Upper lobe of right lung (tissue), 1 donor: ENCODE measurements at regions not wholly inside any gene's neighbourhood (a gene's known extent, or its start where the extent isn't known, plus 50 kb on each side); places are given as distances from the start of the nearest gene placed in this dataset.

Source experiments
- ATAC-seq: fragments of 200-7000 bp; cut with Tn5 transposase; one replicate; pipeline ENCODE4 v1.9.1; 2020; ENCODE audit warnings: mild to moderate bottlenecking, moderate library complexity
- DNase-seq: peaks from one replicate; pipeline ENCODE4 v3.0.0-alpha.2; 2020
- H3K27ac ChIP-seq: fragments of 200-600 bp; one replicate; pipeline ENCODE4 v1.8.0; 2022
- H3K27me3 ChIP-seq: fragments of 200-600 bp; one replicate; pipeline ENCODE4 v1.8.0; 2022; ENCODE audit warnings: mild to moderate bottlenecking
- H3K36me3 ChIP-seq: fragments of 200-600 bp; one replicate; pipeline ENCODE4 v1.8.0; 2022
- H3K4me1 ChIP-seq: fragments of 200-600 bp; one replicate; pipeline ENCODE4 v1.8.0; 2022
- H3K4me3 ChIP-seq: fragments of 200-600 bp; one replicate; pipeline ENCODE4 v1.8.0; 2022; ENCODE audit warnings: mild to moderate bottlenecking
- H3K9me3 ChIP-seq: fragments of 200-600 bp; one replicate; pipeline ENCODE4 v1.8.0; 2022
- CTCF ChIP-seq: fragments of 200-600 bp; IDR thresholded peaks from one replicate; pipeline ENCODE4 v1.8.0; 2022; ENCODE audit warnings: antibody characterized with exemption
- intact Hi-C: fragments of 100-400 bp; cut with DNase I; formaldehyde crosslinking; loops from one replicate; pipeline ENCODE4 v1.11.0; 2022
- donor health status: DM: no; HTN: yes; CAD: no; lungs with severe emphysema.

- no peaks in the 10 kb centered on the region for H3K4me1 ChIP-seq
- H3K27me3 ChIP-seq = no peaks in the 10 kb centered on the region
- H3K36me3 ChIP-seq = no peaks in the 10 kb centered on the region
- H3K4me3 ChIP-seq = no peak overlapping the region
- H3K9me3 ChIP-seq = no peaks in the 10 kb centered on the region
- DNase-seq (no peak), ATAC-seq (no peak)
- intact Hi-C loops = no loop called here
- no peak overlapping the region for H3K27ac ChIP-seq
- TF ChIP-seq CTCF = no peak
Observed at GRCh38 chr11:15300341-15300740, 185.6 kb downstream of the INSC start.

- Histone ChIP-seq H3K27me3 (no peaks in the 10 kb centered on the region), H3K4me3 (no peak overlapping the region), H3K36me3 (no peaks in the 10 kb centered on the region), H3K27ac (no peak overlapping the region), H3K4me1 (no peaks in the 10 kb centered on the region), H3K9me3 (no peaks in the 10 kb centered on the region)
- peak; percentile 19 for ATAC-seq
- no peak for DNase-seq
- no peak for TF ChIP-seq CTCF
- intact Hi-C loops = no loop called here
Observed at GRCh38 chr11:15307619-15308024, 192.9 kb downstream of the INSC start.

- ATAC-seq (no peak), DNase-seq (no peak)
- H3K4me1 ChIP-seq = no peaks in the 10 kb centered on the region
- no peak for TF ChIP-seq CTCF
- no peaks in the 10 kb centered on the region for H3K36me3 ChIP-seq
- H3K9me3 ChIP-seq = no peaks in the 10 kb centered on the region
- no peak overlapping the region for H3K27ac ChIP-seq
- no peak overlapping the region for H3K4me3 ChIP-seq
- H3K27me3 ChIP-seq = no peaks in the 10 kb centered on the region
- intact Hi-C loops = no loop called here
Observed at GRCh38 chr11:15308840-15309239, 194.1 kb downstream of the INSC start.

- ATAC-seq (no peak), DNase-seq (no peak)
- intact Hi-C loops = no loop called here
- Histone ChIP-seq H3K4me1 (no peaks in the 10 kb centered on the region), H3K4me3 (no peak overlapping the region), H3K27ac (no peak overlapping the region), H3K9me3 (no peaks in the 10 kb centered on the region), H3K36me3 (no peaks in the 10 kb centered on the region), H3K27me3 (no peaks in the 10 kb centered on the region)
- no peak for TF ChIP-seq CTCF
Observed at GRCh38 chr11:15309296-15309695, 194.6 kb downstream of the INSC start.

DNA sequence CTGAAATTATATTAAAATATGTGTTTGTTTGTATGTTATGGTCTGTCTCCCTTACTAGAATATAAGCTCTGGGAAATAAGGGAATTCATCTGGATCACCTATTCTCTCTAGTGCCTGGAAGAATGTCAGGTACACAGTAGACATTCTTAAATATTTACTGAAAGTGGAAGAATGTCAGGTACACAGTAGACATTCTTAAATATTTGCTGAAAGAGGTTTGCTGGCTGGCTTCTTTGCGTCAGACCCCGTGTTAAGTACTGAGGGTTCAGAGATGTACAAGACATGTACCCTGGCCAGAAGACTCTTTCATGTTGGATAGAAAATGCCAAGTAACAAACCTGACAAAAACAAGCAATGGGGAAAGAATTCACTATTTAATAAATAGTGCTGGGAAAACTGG, 199.1 kb downstream of the INSC start:
- Histone ChIP-seq H3K4me1 (no peaks in the 10 kb centered on the region), H3K9me3 (no peaks in the 10 kb centered on the region), H3K4me3 (no peak overlapping the region), H3K27ac (no peak overlapping the region), H3K27me3 (no peaks in the 10 kb centered on the region), H3K36me3 (no peaks in the 10 kb centered on the region)
- TF ChIP-seq CTCF = no peak
- DNase-seq (no peak), ATAC-seq (no peak)
- intact Hi-C loops = no loop called here

DNA sequence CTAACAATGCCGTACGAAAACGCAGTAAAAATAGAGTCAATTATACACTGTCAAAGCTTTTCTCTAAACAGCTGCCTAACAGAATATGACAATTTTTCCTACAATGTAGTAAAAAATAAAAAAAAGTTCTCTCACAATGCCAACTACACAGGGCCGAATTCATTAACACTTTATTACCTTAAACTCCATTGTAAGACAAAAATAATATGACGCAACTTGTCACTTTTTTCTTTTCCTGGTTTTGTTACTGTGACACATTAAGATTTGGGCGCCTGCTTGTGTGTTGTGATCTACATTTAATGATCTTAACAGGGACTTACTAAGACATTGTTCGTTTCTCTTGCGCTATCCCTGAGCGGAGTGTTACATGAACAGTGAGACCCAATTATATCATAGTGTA, 204.1 kb downstream of the INSC start:
- no peak overlapping the region for H3K4me3 ChIP-seq
- no peaks in the 10 kb centered on the region for H3K27me3 ChIP-seq
- no peaks in the 10 kb centered on the region for H3K9me3 ChIP-seq
- no peaks in the 10 kb centered on the region for H3K36me3 ChIP-seq
- no peaks in the 10 kb centered on the region for H3K4me1 ChIP-seq
- intact Hi-C loops = no loop called here
- DNase-seq (no peak), ATAC-seq (no peak)
- H3K27ac ChIP-seq = no peak overlapping the region
- no peak for TF ChIP-seq CTCF
